HCT116 (cell line): ENCODE measurements at regions not wholly inside any gene's neighbourhood (a gene's known extent, or its start where the extent isn't known, plus 50 kb on each side); places are given as distances from the start of the nearest gene placed in this dataset.
"Not testable (repeated sequence)": the region's sequence is repeated elsewhere in the genome, so short reads cannot be mapped to it uniquely, and the experiment has no call there.

Experiments used
- ATAC-seq: fragments of 200-7000 bp; cut with Tn5 transposase; 2 replicates; pipeline ENCODE4 v1.9.1; 2020; ENCODE audit warnings: mild to moderate bottlenecking, moderate library complexity
- BruUV-seq: library from RNA; stranded (reverse); fragments of 400-500 nt; replicated peaks from 2 replicates; lab custom pipeline; 2021; lab: Mats Ljungman, UMichigan
- CTCF ChIA-PET: fragments of 300-600 bp; sonication (Branson Sonifier 250); formaldehyde crosslinking; loops from one replicate; lab custom pipeline; 2021; ENCODE audit warnings: antibody characterized with exemption; lab: Charles Lee
- POLR2A ChIA-PET: fragments of 300-600, 350-600 bp; sonication (Branson Sonifier 250); formaldehyde crosslinking; loops from one replicate; lab custom pipeline; 2021; ENCODE audit warnings: antibody characterized with exemption; lab: Charles Lee
- RAD21 ChIA-PET, 2 experiments: fragments of 300-600 bp; sonication (Branson Sonifier 250); formaldehyde crosslinking; loops; one replicate each; lab custom pipeline; 2023; ENCODE audit warnings: low total read pairs in 2 of 2; ENCODE audit not compliant: uncharacterized antibody in 2 of 2, unreplicated experiment in 2 of 2, low non-redundant PET in 1 of 2; lab: Charles Lee
- DNase-seq: peaks from one replicate; pipeline ENCODE4 v3.0.0-alpha.2; 2010; ENCODE audit warnings: low read depth, low spot score
- H2AFZ ChIP-seq: fragments of 200-600 bp; shearing (Covaris generic), sonication (generic); 2 replicates; pipeline ENCODE4 v1.6.1; 2017; ENCODE audit warnings: low read depth, mixed run types, mixed read lengths, antibody characterized with exemption, low read length; ENCODE audit not compliant: poor library complexity, severe bottlenecking
- H3K27ac ChIP-seq: 2 replicates; pipeline ENCODE4 v1.5.1; 2012; ENCODE audit warnings: low read depth, low read length
- H3K27me3 ChIP-seq: fragments of 200-600 bp; sonication (generic); 2 replicates; pipeline ENCODE4 v1.6.1; 2016; ENCODE audit warnings: mixed run types, low read length, mixed read lengths; ENCODE audit not compliant: insufficient read depth
- H3K36me3 ChIP-seq, 2 experiments: fragments of 200-500 bp in 1 of 2; fragments of 200-600 bp in 1 of 2; sonication (Bioruptor generic) in 1 of 2; sonication (generic) in 1 of 2; 2 replicates each; pipeline versions ENCODE4 v1.5.1 to v1.6.1; 2014 to 2016; ENCODE audit warnings: low read length in 2 of 2, inconsistent platforms in 1 of 2, mixed read lengths in 1 of 2, mixed run types in 1 of 2; ENCODE audit not compliant: insufficient read depth in 2 of 2, control insufficient read depth in 1 of 2
- H3K4me1 ChIP-seq, 2 experiments: fragments of 200-600 bp in 1 of 2; sonication (generic) in 1 of 2; 2 replicates each; pipeline versions ENCODE4 v1.5.1 to v1.6.1; 2012 to 2017; ENCODE audit warnings: low read length in 2 of 2, inconsistent platforms in 1 of 2, mild to moderate bottlenecking in 1 of 2, mixed read lengths in 1 of 2, mixed run types in 1 of 2, moderate library complexity in 1 of 2; ENCODE audit not compliant: insufficient read depth in 2 of 2, control insufficient read depth in 1 of 2
- H3K4me2 ChIP-seq: fragments of 200-600 bp; sonication (generic); 2 replicates; pipeline ENCODE4 v1.6.1; 2017; ENCODE audit warnings: mixed run types, low read length, mixed read lengths
- H3K4me3 ChIP-seq, 2 experiments: fragments of 200-600 bp in 1 of 2; sonication (generic) in 1 of 2; replicated peaks in 1 of 2; 2 replicates each; pipeline ENCODE4 v1.5.1; 2011 to 2016; ENCODE audit warnings: low read length in 2 of 2, control low read depth in 1 of 2, low read depth in 1 of 2, mild to moderate bottlenecking in 1 of 2, mixed read lengths in 1 of 2, mixed run types in 1 of 2
- H3K79me2 ChIP-seq: fragments of 200-600 bp; sonication (generic); 2 replicates; pipeline ENCODE4 v1.6.1; 2017; ENCODE audit warnings: mild to moderate bottlenecking, mixed run types, low read length, moderate library complexity, mixed read lengths; ENCODE audit not compliant: insufficient read depth
- H3K9ac ChIP-seq: fragments of 200-600 bp; sonication (generic); 2 replicates; pipeline ENCODE4 v1.6.1; 2016; ENCODE audit warnings: low read length, mixed read lengths
- H3K9me2 ChIP-seq: fragments of 200-600 bp; sonication (generic), shearing (Covaris generic); 2 replicates; pipeline ENCODE4 v1.6.1; 2017; ENCODE audit warnings: mixed run types, mild to moderate bottlenecking, moderate library complexity; ENCODE audit not compliant: insufficient read depth
- H3K9me3 ChIP-seq, 2 experiments: fragments of 200-500 bp in 1 of 2; fragments of 200-600 bp in 1 of 2; sonication (Bioruptor generic) in 1 of 2; sonication (generic) in 1 of 2; 2 replicates each; pipeline ENCODE4 v1.6.1; 2014 to 2017; ENCODE audit warnings: low read length in 2 of 2, mixed read lengths in 2 of 2, inconsistent platforms in 1 of 2, low read depth in 1 of 2, mild to moderate bottlenecking in 1 of 2, mixed run types in 1 of 2, moderate library complexity in 1 of 2; ENCODE audit not compliant: control insufficient read depth in 1 of 2, insufficient read depth in 1 of 2
- H4K20me1 ChIP-seq: fragments of 200-600 bp; sonication (generic), shearing (Covaris generic); 2 replicates; pipeline ENCODE4 v1.6.1; 2017; ENCODE audit warnings: mixed run types, mild to moderate bottlenecking, moderate library complexity; ENCODE audit not compliant: insufficient read depth
- RAD21 ChIP-seq: IDR thresholded peaks from 2 replicates; pipeline ENCODE4 v1.6.1; 2012; ENCODE audit warnings: low read depth, mild to moderate bottlenecking
- intact Hi-C: fragments of 100-400 bp; cut with micrococcal nuclease; formaldehyde crosslinking; loops from 2 replicates; pipeline ENCODE4 v1.10.0; 2022
- TF ChIP-seq, protein P1 (sequence below), 3 experiments: fragments of 200-600 bp in 1 of 3; sonication (generic) in 1 of 3; IDR thresholded peaks in 2 of 3; conservative IDR thresholded peaks in 1 of 3; 2 replicates each; pipeline ENCODE4 v1.5.1; 2012 to 2017; ENCODE audit warnings: low read depth in 2 of 3, low read length in 2 of 3, antibody characterized with exemption in 1 of 3, borderline replicate concordance in 1 of 3, control low read depth in 1 of 3, mild to moderate bottlenecking in 1 of 3, mixed read lengths in 1 of 3, mixed run types in 1 of 3, moderate library complexity in 1 of 3; ENCODE audit not compliant: insufficient read depth in 1 of 3
- TF ChIP-seq, protein P2 (sequence below): IDR thresholded peaks from 2 replicates; pipeline ENCODE4 v1.6.1; 2012

DNA sequence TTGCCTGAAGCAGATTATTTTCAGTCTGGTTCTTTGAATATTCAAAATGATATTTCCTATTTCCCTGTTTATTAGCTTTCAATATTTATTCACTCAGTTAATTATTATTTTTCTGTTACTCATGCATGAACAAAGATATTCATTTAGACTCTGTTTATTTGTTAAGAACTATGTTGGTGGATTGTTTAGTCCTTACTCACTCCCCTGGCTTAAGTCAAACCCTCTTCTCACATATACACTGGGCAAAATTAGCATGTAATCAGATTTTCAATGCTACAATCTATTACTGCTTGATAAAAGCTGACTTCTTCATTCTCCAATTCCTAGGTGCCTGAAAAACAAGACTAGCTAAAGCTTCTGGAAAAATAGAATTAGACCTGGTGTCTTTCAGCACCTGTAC lies 335.8 kb downstream of the FAT4 start:
- Histone ChIP-seq H3K4me3 (no peak overlapping the region), H3K9me2 (no peaks in the 10 kb centered on the region), H3K9me3 (no peaks in the 10 kb centered on the region), H3K9ac (no peak overlapping the region), H4K20me1 (no peaks in the 10 kb centered on the region)
- no peak for DNase-seq
- no peak for TF ChIP-seq RAD21
- TF ChIP-seq, protein P1, sequence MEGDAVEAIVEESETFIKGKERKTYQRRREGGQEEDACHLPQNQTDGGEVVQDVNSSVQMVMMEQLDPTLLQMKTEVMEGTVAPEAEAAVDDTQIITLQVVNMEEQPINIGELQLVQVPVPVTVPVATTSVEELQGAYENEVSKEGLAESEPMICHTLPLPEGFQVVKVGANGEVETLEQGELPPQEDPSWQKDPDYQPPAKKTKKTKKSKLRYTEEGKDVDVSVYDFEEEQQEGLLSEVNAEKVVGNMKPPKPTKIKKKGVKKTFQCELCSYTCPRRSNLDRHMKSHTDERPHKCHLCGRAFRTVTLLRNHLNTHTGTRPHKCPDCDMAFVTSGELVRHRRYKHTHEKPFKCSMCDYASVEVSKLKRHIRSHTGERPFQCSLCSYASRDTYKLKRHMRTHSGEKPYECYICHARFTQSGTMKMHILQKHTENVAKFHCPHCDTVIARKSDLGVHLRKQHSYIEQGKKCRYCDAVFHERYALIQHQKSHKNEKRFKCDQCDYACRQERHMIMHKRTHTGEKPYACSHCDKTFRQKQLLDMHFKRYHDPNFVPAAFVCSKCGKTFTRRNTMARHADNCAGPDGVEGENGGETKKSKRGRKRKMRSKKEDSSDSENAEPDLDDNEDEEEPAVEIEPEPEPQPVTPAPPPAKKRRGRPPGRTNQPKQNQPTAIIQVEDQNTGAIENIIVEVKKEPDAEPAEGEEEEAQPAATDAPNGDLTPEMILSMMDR (IDR thresholded peaks at IDR 0.05 in 2 of 3, conservative IDR thresholded peaks at IDR 0.05 in 1 of 3; ENCODE audit: borderline replicate concordance in 1 of 3, insufficient read depth in 1 of 3, low read depth in 2 of 3, low read length in 2 of 3), result no peak
- TF ChIP-seq, protein P2, sequence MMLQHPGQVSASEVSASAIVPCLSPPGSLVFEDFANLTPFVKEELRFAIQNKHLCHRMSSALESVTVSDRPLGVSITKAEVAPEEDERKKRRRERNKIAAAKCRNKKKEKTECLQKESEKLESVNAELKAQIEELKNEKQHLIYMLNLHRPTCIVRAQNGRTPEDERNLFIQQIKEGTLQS, result no peak
- TF ChIP-seq, all 23 proteins: peak for 0
- RAD21 ChIA-PET, result no interaction called here
- ATAC-seq, result no peak
- no peaks in the 10 kb centered on the region for H3K36me3 ChIP-seq
- no peaks in the 10 kb centered on the region for H3K4me1 ChIP-seq
- H3K4me2 ChIP-seq, result no peak overlapping the region
- intact Hi-C loops, result no loop called here
- no TSS peak for BruUV-seq
- CTCF ChIA-PET, result no interaction called here
- no peak overlapping the region for H3K27ac ChIP-seq
- no peak overlapping the region for H2AFZ ChIP-seq
- POLR2A ChIA-PET, result no interaction called here
- H3K79me2 ChIP-seq, result no peaks in the 10 kb centered on the region
- H3K27me3 ChIP-seq, result no peaks in the 10 kb centered on the region

DNA sequence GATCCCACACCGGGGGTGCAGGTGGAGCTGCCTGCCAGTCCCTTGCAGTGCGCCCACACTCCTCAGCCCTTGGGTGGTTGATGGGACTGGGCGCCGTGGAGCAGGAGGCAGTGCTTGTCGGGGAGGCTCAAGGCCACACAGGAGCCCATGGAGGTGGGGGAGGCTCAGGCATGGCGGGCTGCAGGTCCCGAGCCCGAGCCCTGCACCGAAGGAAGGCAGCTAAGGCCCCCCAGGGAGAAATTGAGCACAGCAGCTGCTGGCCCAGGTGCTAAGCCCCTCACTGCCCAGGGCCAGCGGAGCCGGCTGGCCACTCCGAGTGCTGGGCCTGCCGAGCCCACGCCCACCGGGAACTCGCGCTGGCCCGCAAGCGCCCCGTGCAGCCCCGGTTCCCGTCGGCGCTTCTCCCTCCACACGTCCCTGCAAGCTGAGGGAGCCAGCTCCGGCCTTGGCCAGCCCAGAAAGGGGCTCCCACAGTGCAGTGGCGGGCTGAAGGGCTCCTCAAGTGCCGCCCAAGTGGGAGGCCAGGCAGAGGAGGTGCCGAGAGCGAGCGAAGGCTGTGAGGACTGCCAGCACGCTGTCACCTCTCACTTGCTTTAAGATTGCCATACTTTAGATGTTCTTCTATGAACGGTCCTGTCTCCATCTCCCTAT lies 337.1 kb downstream of the FAT4 start:
- H3K79me2 ChIP-seq, BruUV-seq, ATAC-seq, H3K4me3 ChIP-seq, DNase-seq, H3K36me3 ChIP-seq, intact Hi-C loops, H4K20me1 ChIP-seq, H3K27me3 ChIP-seq, H3K9me2 ChIP-seq, H3K27ac ChIP-seq, RAD21 ChIA-PET, CTCF ChIA-PET, H3K4me1 ChIP-seq, H3K9ac ChIP-seq, H3K4me2 ChIP-seq, POLR2A ChIA-PET, H3K9me3 ChIP-seq, H2AFZ ChIP-seq: not testable (repeated sequence)
